GM18502 (cell line): ENCODE measurements at regions not wholly inside any gene's neighbourhood (a gene's known extent, or its start where the extent isn't known, plus 50 kb on each side); places are given as distances from the start of the nearest gene placed in this dataset.

Experiments
- ATAC-seq: cut with Tn5 transposase; IDR thresholded peaks from one replicate; pipeline ENCODE4 v1.9.1; 2021; ENCODE audit warnings: mild to moderate bottlenecking; ENCODE audit not compliant: unreplicated experiment, poor library complexity

GRCh38 chr1:55927702-55928290, 651.6 kb downstream of the PLPP3 start:
- ATAC-seq, result no peak

DNA sequence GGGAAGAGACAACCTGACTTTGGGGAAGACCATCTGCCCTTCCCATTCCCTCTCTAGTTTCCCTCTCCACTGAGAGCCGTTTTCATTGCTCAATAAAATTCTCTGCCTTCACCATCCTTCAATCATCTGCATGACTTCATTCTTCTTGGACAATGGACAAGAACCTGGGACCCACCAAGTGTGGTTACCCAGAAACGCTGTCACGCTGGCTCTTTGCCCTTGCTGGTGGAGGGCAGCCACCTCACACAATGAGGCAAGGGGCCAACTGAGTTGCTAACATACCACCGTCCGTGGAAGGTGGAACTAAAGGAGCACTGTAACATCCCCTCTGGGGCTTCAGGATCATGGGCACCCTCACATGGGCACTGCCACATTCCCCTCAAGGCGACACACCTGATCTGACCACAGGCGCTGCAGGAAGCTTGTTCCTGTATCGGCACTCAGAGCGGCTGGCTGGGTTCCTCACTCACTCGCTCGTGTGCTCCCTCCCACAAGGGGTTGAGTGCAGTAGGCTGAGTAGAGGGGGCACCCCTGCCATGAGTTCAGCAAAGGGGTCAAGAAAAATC, 652.4 kb downstream of the PLPP3 start:
- no peak for ATAC-seq

- ATAC-seq, result no peak
Observed at GRCh38 chr1:55916907-55917306, 662.5 kb downstream of the PLPP3 start.

DNA sequence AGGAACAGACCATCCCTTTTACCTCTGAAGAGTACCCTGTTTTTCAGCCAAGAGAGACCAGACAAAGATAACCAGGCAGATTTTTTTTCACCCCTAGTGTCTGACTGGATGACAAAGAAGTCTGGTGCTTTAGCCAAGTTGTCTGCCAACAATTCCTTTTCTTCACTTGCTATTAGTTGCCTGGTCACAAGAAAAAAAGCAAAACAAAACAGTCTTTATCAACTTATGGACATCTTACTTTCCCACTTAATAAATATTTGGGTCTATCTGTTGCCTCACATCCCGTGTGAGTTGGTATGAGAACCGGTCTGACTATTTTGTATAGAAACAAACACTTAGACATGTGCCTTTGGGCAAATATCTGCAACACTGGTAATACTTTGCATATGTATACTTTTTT, 662.9 kb downstream of the PLPP3 start:
- ATAC-seq, result no peak

DNA sequence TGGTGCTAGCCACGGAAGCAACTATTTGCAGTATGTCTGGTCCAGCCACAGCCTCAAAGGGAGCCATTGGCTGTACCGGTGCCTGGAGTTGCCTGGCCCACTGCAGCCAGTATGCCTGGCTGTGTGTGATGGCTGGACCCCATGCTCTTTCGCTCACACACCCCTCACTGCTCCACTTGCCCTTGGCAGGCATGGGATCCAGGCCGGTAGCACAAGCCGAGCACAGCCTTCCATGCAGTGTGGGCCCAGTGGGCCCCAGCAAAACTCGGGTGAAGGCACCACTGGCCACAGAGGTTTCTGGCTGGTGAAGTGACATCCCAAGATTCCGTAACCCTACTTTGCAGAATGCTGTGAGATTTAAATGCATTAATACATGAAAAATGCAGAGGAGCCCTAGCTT, 665.8 kb downstream of the PLPP3 start:
- ATAC-seq, result no peak

DNA sequence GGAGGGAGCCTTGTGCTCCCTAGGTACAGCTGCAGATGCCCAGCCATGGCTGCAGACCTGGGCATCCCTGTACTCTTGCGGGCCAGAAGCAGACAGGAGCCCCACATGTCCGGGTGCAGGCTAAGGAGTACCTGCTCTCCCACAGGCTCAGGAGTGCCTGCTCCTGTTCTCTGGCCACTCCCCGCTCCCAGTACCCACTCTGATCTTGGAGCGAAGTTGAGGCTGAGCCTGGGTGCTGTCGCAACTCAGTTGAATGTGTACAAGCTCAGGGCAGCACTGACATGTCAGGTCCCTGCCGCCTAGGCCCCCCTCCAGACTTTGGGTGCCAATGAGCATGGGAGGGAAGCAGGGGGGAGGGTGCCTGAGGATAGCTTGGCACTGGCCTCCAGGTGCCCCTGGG, 666.9 kb downstream of the PLPP3 start:
- no peak for ATAC-seq

GRCh38 chr1:55904541-55904940, 674.8 kb downstream of the PLPP3 start:
- ATAC-seq, result no peak

GRCh38 chr1:55898181-55898580, 681.2 kb downstream of the PLPP3 start:
- ATAC-seq, result no peak

GRCh38 chr1:55896210-55896609, 681.0 kb upstream of the USP24 start:
- no peak for ATAC-seq

- no peak for ATAC-seq
Observed at GRCh38 chr1:55894521-55894920, 679.4 kb upstream of the USP24 start.

GRCh38 chr1:55893155-55893554, 678.0 kb upstream of the USP24 start:
- ATAC-seq, result peak; percentile 40

- ATAC-seq, result no peak
Observed at GRCh38 chr1:55888685-55889317, 673.6 kb upstream of the USP24 start.

DNA sequence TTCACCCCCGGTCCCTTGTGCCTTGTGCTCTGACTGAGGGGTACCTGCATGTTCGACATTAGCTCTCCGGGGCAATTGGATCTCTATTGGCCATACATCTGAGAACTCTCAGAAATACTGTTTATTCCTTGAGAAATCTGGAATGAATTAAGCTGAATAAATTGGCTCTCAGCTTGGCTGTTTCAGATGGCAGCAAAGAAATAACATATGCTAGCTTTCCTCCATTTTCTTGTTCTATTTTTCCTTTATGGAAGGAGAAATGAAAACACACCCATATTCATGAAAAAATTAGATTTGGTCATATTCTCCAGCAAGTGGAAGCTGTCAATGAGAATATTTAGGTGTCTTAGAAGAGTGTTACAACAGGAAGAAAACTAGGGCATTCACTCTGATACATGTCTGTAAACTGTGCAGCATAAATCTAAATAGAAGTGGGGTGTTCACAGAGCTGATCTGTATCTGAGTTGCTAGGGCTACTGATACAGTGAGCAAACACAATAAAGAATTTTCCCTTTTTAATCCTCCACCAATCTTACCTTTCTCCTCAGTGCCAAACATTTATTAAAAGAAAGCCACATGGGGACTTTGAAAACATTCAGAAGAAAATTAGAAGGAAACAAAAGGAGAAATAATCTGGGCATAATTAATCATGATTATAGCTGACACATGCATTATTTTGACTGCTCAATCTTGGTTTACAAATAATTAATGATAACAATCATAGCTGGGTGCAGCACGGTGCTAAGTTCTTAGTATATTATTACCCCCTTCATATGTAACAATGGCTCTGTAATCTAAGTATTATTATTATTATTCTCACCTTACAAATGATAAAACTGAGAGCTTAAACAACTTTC, 671.9 kb upstream of the USP24 start:
- no peak for ATAC-seq

DNA sequence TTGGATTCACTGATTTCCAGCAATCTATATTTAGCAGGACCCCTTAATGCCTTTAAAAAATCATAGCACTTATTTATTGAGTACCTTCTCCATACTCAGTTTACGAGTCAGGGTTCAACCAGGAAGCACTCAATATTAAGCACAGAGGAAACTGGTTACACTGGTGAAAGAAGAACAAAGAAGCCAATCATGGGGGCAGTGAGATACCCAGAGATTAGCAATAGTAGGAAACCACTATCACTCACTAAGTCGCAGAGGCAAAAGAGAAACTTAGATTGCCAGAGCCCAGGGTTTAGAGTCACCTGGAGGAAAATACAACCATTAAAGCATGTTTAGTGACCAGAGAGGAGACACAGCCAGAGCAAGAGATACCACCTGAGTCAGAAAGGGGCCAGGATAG, 670.5 kb upstream of the USP24 start:
- ATAC-seq, result no peak

- no peak for ATAC-seq
Observed at GRCh38 chr1:55882931-55883330, 667.8 kb upstream of the USP24 start.

GRCh38 chr1:55879346-55879745, 664.2 kb upstream of the USP24 start:
- ATAC-seq, result no peak

DNA sequence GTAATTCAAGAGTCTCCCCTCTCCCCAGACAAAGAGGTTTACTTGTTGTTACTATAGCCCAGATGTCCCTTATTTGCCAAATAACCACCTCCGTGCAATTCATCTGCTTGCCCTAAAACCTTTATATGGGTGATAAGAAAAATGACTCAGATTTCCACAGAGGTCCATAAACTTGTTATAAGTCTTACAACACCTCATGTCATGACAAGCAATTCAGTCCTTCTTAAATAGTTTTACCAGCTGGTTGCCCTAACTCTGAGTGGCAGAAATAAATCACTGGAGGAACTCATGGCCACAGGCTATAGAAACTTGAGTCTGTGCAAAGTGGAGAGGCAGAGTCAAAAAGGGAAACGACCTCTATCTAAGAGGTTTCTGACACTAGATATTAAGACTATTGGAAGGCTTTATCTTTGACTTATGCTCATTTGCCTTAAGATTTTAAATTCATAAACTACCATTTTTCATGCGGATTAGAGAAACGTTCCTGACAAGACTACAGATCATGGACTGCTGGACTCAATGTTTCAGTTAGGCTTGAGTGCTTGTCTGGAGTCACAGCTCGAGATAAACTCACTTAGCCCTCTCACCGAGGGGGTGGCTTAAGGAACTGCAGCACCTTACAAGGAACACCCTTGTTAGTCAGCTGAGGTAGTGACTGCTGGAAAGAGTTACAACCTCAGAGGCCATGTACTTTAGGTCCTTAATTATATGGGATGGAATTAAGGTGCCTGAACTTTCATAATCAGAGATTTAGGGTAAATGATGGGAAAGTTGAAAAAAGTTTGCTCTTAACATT, 662.5 kb upstream of the USP24 start:
- ATAC-seq, result no peak

GRCh38 chr1:55876276-55877060, 661.3 kb upstream of the USP24 start:
- ATAC-seq, result no peak

GRCh38 chr1:55870106-55870505, 654.9 kb upstream of the USP24 start:
- no peak for ATAC-seq

- no peak for ATAC-seq
Observed at GRCh38 chr1:55869065-55869464, 653.9 kb upstream of the USP24 start.
